ENCODE measurements at regions not wholly inside any gene's neighbourhood (a gene's known extent, or its start where the extent isn't known, plus 50 kb on each side); places are given as distances from the start of the nearest gene placed in this dataset.
"Not testable (repeated sequence)": the region's sequence is repeated elsewhere in the genome, so short reads cannot be mapped to it uniquely, and the experiment has no call there.

- H3K27me3 ChIP-seq: no peaks in the 10 kb centered on the region
- 61% methylated on average over 2 of the region's 2 CpGs for WGBS (ENCODE audit: low lambda C conversion rate, missing lambda C conversion rate)
- DNase-seq (ENCODE audit: low spot score): no peak
- H3K27ac ChIP-seq: no peak overlapping the region
- H3K9me2 ChIP-seq (replicated peaks; ENCODE audit: insufficient read depth): no peaks in the 10 kb centered on the region
- H3K9me3 ChIP-seq (ENCODE audit: low read depth): no peaks in the 10 kb centered on the region
- no peak overlapping the region for H2AFZ ChIP-seq
- H3K36me3 ChIP-seq (replicated peaks; ENCODE audit: insufficient read depth, low read depth): no peaks in the 10 kb centered on the region
- H3K4me1 ChIP-seq (ENCODE audit: insufficient read depth): no peaks in the 10 kb centered on the region
- no peak overlapping the region for H3K4me2 ChIP-seq
- H4K20me1 ChIP-seq (ENCODE audit: insufficient read depth, poor library complexity, severe bottlenecking): no peaks in the 10 kb centered on the region
- H3K4me3 ChIP-seq: no peak overlapping the region
- no peak for TF ChIP-seq EZH2 (IDR thresholded peaks at IDR 0.05; ENCODE audit: borderline replicate concordance)
- TF ChIP-seq CTCF (IDR thresholded peaks at IDR 0.05; ENCODE audit: poor library complexity): no peak
- TF ChIP-seq EZH2phosphoT487 (IDR thresholded peaks at IDR 0.05; ENCODE audit: low read depth, severe bottlenecking, unreplicated experiment): no peak
- no peaks in the 10 kb centered on the region for H3K79me2 ChIP-seq
Observed at GRCh38 chr5:106986006-106986405, 684.7 kb downstream of the EFNA5 start.

GRCh38 chr5:106985174-106985573 is 685.6 kb downstream of the EFNA5 start:
- H3K9me2 ChIP-seq (replicated peaks; ENCODE audit: insufficient read depth): no peaks in the 10 kb centered on the region
- WGBS (ENCODE audit: low lambda C conversion rate, missing lambda C conversion rate): 90% methylated on average over 6 of the region's 6 CpGs
- no peaks in the 10 kb centered on the region for H3K79me2 ChIP-seq
- H2AFZ ChIP-seq: no peak overlapping the region
- no peaks in the 10 kb centered on the region for H3K4me1 ChIP-seq (ENCODE audit: insufficient read depth)
- no peak overlapping the region for H3K4me3 ChIP-seq
- H3K36me3 ChIP-seq (replicated peaks; ENCODE audit: insufficient read depth, low read depth): no peaks in the 10 kb centered on the region
- no peaks in the 10 kb centered on the region for H4K20me1 ChIP-seq (ENCODE audit: insufficient read depth, poor library complexity, severe bottlenecking)
- no peaks in the 10 kb centered on the region for H3K9me3 ChIP-seq (ENCODE audit: low read depth)
- no peaks in the 10 kb centered on the region for H3K27me3 ChIP-seq
- no peak for DNase-seq (ENCODE audit: low spot score)
- H3K27ac ChIP-seq: no peak overlapping the region
- TF ChIP-seq CTCF (IDR thresholded peaks at IDR 0.05; ENCODE audit: poor library complexity): no peak
- no peak for TF ChIP-seq EZH2 (IDR thresholded peaks at IDR 0.05; ENCODE audit: borderline replicate concordance)
- TF ChIP-seq EZH2phosphoT487 (IDR thresholded peaks at IDR 0.05; ENCODE audit: low read depth, severe bottlenecking, unreplicated experiment): no peak
- no peak overlapping the region for H3K4me2 ChIP-seq

DNA sequence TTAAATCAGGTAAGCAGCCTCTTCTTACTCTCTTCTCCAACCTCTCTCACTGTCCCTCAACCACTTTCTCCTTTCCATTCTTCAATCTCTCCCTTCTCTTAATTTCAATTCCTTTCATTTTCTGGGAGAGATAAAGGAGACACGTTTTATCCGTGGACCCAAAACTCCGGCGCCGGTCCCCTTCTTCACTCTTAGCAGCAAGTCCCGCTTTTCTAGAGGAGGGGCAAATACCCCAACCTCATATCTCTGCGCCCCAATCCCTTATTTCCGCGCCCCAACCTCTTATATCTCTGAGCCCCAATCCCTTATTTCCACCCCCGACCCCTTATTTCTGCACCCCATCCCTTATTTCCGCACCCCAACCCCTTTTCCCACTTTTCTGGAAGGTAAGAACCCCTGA is 691.6 kb downstream of the EFNA5 start:
- H2AFZ ChIP-seq; H3K27ac ChIP-seq; H3K36me3 ChIP-seq (replicated peaks; ENCODE audit: insufficient read depth, low read depth); H4K20me1 ChIP-seq (ENCODE audit: insufficient read depth, poor library complexity, severe bottlenecking); H3K9me2 ChIP-seq (replicated peaks; ENCODE audit: insufficient read depth); H3K4me1 ChIP-seq (ENCODE audit: insufficient read depth); H3K4me2 ChIP-seq; H3K4me3 ChIP-seq; H3K79me2 ChIP-seq; H3K27me3 ChIP-seq; DNase-seq (ENCODE audit: low spot score); H3K9me3 ChIP-seq (ENCODE audit: low read depth): not testable (repeated sequence)
- WGBS (ENCODE audit: low lambda C conversion rate, missing lambda C conversion rate): 62% methylated on average over 10 of the region's 11 CpGs

GRCh38 chr5:106978582-106979165 is 692.1 kb downstream of the EFNA5 start:
- not testable (repeated sequence) for H4K20me1 ChIP-seq (ENCODE audit: insufficient read depth, poor library complexity, severe bottlenecking); H3K4me2 ChIP-seq; H3K9me3 ChIP-seq (ENCODE audit: low read depth); H3K79me2 ChIP-seq; H3K4me1 ChIP-seq (ENCODE audit: insufficient read depth); H3K9me2 ChIP-seq (replicated peaks; ENCODE audit: insufficient read depth); H2AFZ ChIP-seq; DNase-seq (ENCODE audit: low spot score); H3K27ac ChIP-seq; H3K36me3 ChIP-seq (replicated peaks; ENCODE audit: insufficient read depth, low read depth); H3K27me3 ChIP-seq; H3K4me3 ChIP-seq
- WGBS (ENCODE audit: low lambda C conversion rate, missing lambda C conversion rate): 69% methylated on average over 13 of the region's 13 CpGs
